A549 (cell line): ENCODE measurements at regions not wholly inside any gene's neighbourhood (a gene's known extent, or its start where the extent isn't known, plus 50 kb on each side); places are given as distances from the start of the nearest gene placed in this dataset.

Experiments
- CHD2 ChIP-seq: fragments of 150-350 bp; IDR thresholded peaks from 2 replicates; pipeline ENCODE4 v1.6.1; 2014; ENCODE audit warnings: low read length; ENCODE audit not compliant: partially characterized antibody
- EP300 ChIP-seq, 2 experiments: fragments of >200 bp; sonication (Bioruptor Twin); formaldehyde crosslinking; IDR thresholded peaks; 2 replicates in 1 of 2; 3 replicates in 1 of 2; pipeline ENCODE4 v1.6.1; 2016 to 2017
- POLR2A ChIP-seq: IDR thresholded peaks from 2 replicates; pipeline ENCODE4 v1.6.1; 2012; ENCODE audit warnings: mild to moderate bottlenecking, low read length
- RFX5 ChIP-seq: fragments of 450-650 bp; IDR thresholded peaks from 2 replicates; pipeline ENCODE4 v1.7.1; 2014; ENCODE audit warnings: antibody characterized with exemption, mild to moderate bottlenecking, moderate library complexity
- USF2 ChIP-seq: fragments of 450-650 bp; IDR thresholded peaks from 2 replicates; pipeline ENCODE4 v1.6.1; 2014; ENCODE audit warnings: antibody characterized with exemption
- TF ChIP-seq, protein P1 (sequence below): fragments of >200 bp; sonication (Bioruptor Twin); formaldehyde crosslinking; IDR thresholded peaks from 3 replicates; pipeline ENCODE4 v1.5.1; 2016

GRCh38 chr20:53783768-53784167, 190.1 kb upstream of the ZNF217 start:
- TF ChIP-seq USF2 (no peak), EP300 (IDR thresholded peaks at IDR 0.05) (no peak), POLR2A (no peak), CHD2 (no peak), RFX5 (no peak)
- TF ChIP-seq, protein P1, sequence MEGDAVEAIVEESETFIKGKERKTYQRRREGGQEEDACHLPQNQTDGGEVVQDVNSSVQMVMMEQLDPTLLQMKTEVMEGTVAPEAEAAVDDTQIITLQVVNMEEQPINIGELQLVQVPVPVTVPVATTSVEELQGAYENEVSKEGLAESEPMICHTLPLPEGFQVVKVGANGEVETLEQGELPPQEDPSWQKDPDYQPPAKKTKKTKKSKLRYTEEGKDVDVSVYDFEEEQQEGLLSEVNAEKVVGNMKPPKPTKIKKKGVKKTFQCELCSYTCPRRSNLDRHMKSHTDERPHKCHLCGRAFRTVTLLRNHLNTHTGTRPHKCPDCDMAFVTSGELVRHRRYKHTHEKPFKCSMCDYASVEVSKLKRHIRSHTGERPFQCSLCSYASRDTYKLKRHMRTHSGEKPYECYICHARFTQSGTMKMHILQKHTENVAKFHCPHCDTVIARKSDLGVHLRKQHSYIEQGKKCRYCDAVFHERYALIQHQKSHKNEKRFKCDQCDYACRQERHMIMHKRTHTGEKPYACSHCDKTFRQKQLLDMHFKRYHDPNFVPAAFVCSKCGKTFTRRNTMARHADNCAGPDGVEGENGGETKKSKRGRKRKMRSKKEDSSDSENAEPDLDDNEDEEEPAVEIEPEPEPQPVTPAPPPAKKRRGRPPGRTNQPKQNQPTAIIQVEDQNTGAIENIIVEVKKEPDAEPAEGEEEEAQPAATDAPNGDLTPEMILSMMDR, result no peak
